Fibroblast of pulmonary artery (primary cell): ENCODE measurements at regions not wholly inside any gene's neighbourhood (a gene's known extent, or its start where the extent isn't known, plus 50 kb on each side); places are given as distances from the start of the nearest gene placed in this dataset.

Experiments
- DNase-seq: peaks from one replicate; pipeline ENCODE4 v3.0.0-alpha.2; 2010; ENCODE audit warnings: low read depth
- H3K4me3 ChIP-seq: replicated peaks from 2 replicates; pipeline ENCODE4 v1.5.1; 2011; ENCODE audit warnings: low read depth, mild to moderate bottlenecking, control low read depth, low read length, moderate library complexity
- CTCF ChIP-seq: IDR thresholded peaks from 2 replicates; pipeline ENCODE4 v1.5.1; 2011; ENCODE audit warnings: mild to moderate bottlenecking, control low read depth, low read length, inconsistent platforms; ENCODE audit errors: missing control alignments

- no peak for TF ChIP-seq CTCF
- no peak overlapping the region for H3K4me3 ChIP-seq
- no peak for DNase-seq
Observed at GRCh38 chr6:916131-916530, 223.2 kb upstream of the EXOC2 start.

GRCh38 chr6:912871-913835 lies 220.2 kb upstream of the EXOC2 start:
- H3K4me3 ChIP-seq = no peak overlapping the region
- no peak for DNase-seq
- no peak for TF ChIP-seq CTCF

DNA sequence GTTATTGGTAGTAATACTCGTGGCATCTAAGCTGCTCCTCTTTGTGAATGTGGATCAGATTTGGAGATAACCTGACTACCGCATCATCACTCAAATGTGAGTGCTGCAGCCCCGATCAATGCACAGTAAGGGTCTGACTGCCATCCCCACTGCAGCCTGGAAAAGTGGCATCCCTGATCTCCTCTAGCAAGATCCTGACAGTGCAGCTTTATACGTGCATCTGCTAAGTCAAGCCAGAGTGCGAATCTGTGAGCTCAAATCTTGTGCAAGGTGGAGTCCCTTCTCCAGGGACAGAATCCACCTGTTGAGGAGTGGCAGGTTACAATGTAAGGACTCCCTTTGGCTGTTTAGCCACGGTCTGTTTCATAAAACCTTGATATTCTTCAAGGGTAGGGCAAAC lies 215.0 kb upstream of the EXOC2 start:
- TF ChIP-seq CTCF = no peak
- H3K4me3 ChIP-seq = no peak overlapping the region
- no peak for DNase-seq

DNA sequence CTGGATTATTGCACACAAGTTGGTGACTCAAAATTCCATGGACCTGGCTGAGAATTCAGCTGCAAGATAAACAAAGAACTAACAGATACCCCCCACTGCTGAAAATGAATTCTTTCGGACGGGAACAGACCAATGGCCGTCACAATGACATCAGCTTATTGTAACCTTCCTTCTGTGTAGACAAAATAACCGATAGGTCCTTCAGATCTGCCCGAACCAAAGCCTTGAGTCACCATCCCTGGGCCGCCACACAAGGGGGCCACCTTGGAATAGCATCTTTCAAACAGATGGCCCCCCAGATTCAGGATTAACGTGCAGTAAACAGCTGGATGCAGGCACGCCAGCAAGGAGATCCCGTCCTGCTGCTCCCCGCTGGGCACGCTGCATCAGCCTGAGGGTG lies 214.0 kb upstream of the EXOC2 start:
- DNase-seq = no peak
- no peak for TF ChIP-seq CTCF
- H3K4me3 ChIP-seq = no peak overlapping the region

- no peak overlapping the region for H3K4me3 ChIP-seq
- TF ChIP-seq CTCF = no peak
- DNase-seq = no peak
Observed at GRCh38 chr6:905556-905955, 212.6 kb upstream of the EXOC2 start.

- no peak for DNase-seq
- no peak for TF ChIP-seq CTCF
- H3K4me3 ChIP-seq = no peak overlapping the region
Observed at GRCh38 chr6:904994-905393, 212.1 kb upstream of the EXOC2 start.

GRCh38 chr6:903761-904160 lies 210.8 kb upstream of the EXOC2 start:
- no peak for DNase-seq
- no peak overlapping the region for H3K4me3 ChIP-seq
- no peak for TF ChIP-seq CTCF
